HepG2 (cell line): ENCODE measurements at regions not wholly inside any gene's neighbourhood (a gene's known extent, or its start where the extent isn't known, plus 50 kb on each side); places are given as distances from the start of the nearest gene placed in this dataset.

Source experiments
- ATAC-seq: fragments of 200-7000 bp; cut with Tn5 transposase; 3 replicates; pipeline ENCODE4 v1.9.1; 2020; ENCODE audit warnings: mild to moderate bottlenecking, moderate library complexity
- BruUV-seq: library from RNA; stranded (reverse); fragments of 400-500 nt; replicated peaks from 2 replicates; lab custom pipeline; 2021; lab: Mats Ljungman, UMichigan
- CTCF ChIA-PET: fragments of 300-600 bp; formaldehyde crosslinking; extraction: SDS; loops from one replicate; lab custom pipeline; 2021; ENCODE audit warnings: low total read pairs, inconsistent platforms, low intra/inter-chr PET ratio; lab: Yijun Ruan, JAX
- POLR2A ChIA-PET: fragments of 350-600 bp; sonication (Branson Sonifier 250); formaldehyde crosslinking; loops from one replicate; lab custom pipeline; 2020; ENCODE audit warnings: antibody characterized with exemption, inconsistent platforms; lab: Yijun Ruan, JAX
- DNase-seq: peaks from one replicate; pipeline ENCODE4 v3.0.0-alpha.2; 2015; ENCODE audit warnings: low spot score
- FAIRE-seq: peaks from 3 replicates; lab custom pipeline; 2011; peaks lifted over from hg19 to GRCh38; lab: Jason Lieb, UNC
- H2AFZ ChIP-seq: one replicate; pipeline ENCODE4 v1.6.1; 2011; ENCODE audit warnings: low read length, inconsistent platforms
- H3K27ac ChIP-seq: fragments of 300-600 bp; 3 replicates; pipeline ENCODE4 v1.8.0; 2011; ENCODE audit warnings: mixed run types, mild to moderate bottlenecking, mixed read lengths, low read length, inconsistent platforms; ENCODE audit not compliant: insufficient read depth; ENCODE audit errors: extremely low read length
- H3K27me3 ChIP-seq, 2 experiments: fragments of 200-600 bp in 1 of 2; 2 replicates in 1 of 2; 3 replicates in 1 of 2; pipeline versions ENCODE4 v1.6.0 to v1.8.0; 2011; ENCODE audit warnings: low read length in 2 of 2, mild to moderate bottlenecking in 2 of 2, moderate library complexity in 2 of 2, inconsistent platforms in 1 of 2; ENCODE audit not compliant: insufficient read depth in 2 of 2, control insufficient read depth in 1 of 2
- H3K36me3 ChIP-seq, 2 experiments: fragments of 200-600 bp in 1 of 2; replicated peaks in 1 of 2; 2 replicates in 1 of 2; 3 replicates in 1 of 2; pipeline versions ENCODE4 v1.5.1 to v1.8.0; 2011; ENCODE audit warnings: low read length in 2 of 2, inconsistent platforms in 1 of 2; ENCODE audit not compliant: insufficient read depth in 2 of 2, control insufficient read depth in 1 of 2
- H3K4me1 ChIP-seq: 2 replicates; pipeline ENCODE4 v1.5.1; 2012; ENCODE audit warnings: low read length, inconsistent platforms; ENCODE audit not compliant: insufficient read depth
- H3K4me2 ChIP-seq: 2 replicates; pipeline ENCODE4 v1.6.0; 2011; ENCODE audit warnings: low read depth, low read length, inconsistent platforms
- H3K4me3 ChIP-seq, 3 experiments: fragments of 200-600 bp in 1 of 3; sonication (generic), shearing (Covaris generic) in 1 of 3; replicated peaks in 1 of 3; 2 replicates each; pipeline ENCODE4 v1.5.1; 2011 to 2016; ENCODE audit warnings: low read length in 3 of 3, inconsistent platforms in 2 of 3, low read depth in 2 of 3, mild to moderate bottlenecking in 2 of 3, control low read depth in 1 of 3, mixed read lengths in 1 of 3; ENCODE audit not compliant: insufficient read depth in 1 of 3
- H3K79me2 ChIP-seq: one replicate; pipeline ENCODE4 v1.6.1; 2011; ENCODE audit warnings: low read length, inconsistent platforms; ENCODE audit not compliant: insufficient read depth
- H3K9ac ChIP-seq: 2 replicates; pipeline ENCODE4 v1.6.0; 2011; ENCODE audit warnings: mild to moderate bottlenecking, low read depth, low read length, inconsistent platforms; ENCODE audit not compliant: insufficient read depth
- H3K9me3 ChIP-seq: 2 replicates; pipeline ENCODE4 v1.5.1; 2012; ENCODE audit warnings: mild to moderate bottlenecking, low read length
- H4K20me1 ChIP-seq: 2 replicates; pipeline ENCODE4 v1.6.0; 2011; ENCODE audit warnings: inconsistent platforms, mild to moderate bottlenecking, low read length, moderate library complexity; ENCODE audit not compliant: insufficient read depth
- CBX2 ChIP-seq, 2 experiments: fragments of 200-600 bp in 1 of 2; sonication (generic); formaldehyde crosslinking in 1 of 2; IDR thresholded peaks; 2 replicates each; pipeline versions ENCODE4 v1.7.0 to v1.8.1; 2018 to 2022; ENCODE audit warnings: low read depth in 2 of 2, low read length in 1 of 2, mild to moderate bottlenecking in 1 of 2, missing genetic modification reagents in 1 of 2
- EZH2 ChIP-seq: conservative IDR thresholded peaks from 2 replicates; pipeline ENCODE4 v1.6.1; 2012; ENCODE audit warnings: mild to moderate bottlenecking, low read depth, low read length, moderate library complexity
- JARID2 ChIP-seq: sonication (generic); formaldehyde crosslinking; IDR thresholded peaks from 2 replicates; pipeline ENCODE4 v1.8.1; 2023; ENCODE audit warnings: missing genetic modification reagents, inconsistent platforms; ENCODE audit not compliant: insufficient replicate concordance
- KAT7 ChIP-seq: IDR thresholded peaks from 2 replicates; pipeline ENCODE4 v1.6.1; 2018; ENCODE audit warnings: borderline replicate concordance, missing compliant biosample characterization
- NBN ChIP-seq: fragments of 450-650 bp; conservative IDR thresholded peaks from 2 replicates; pipeline ENCODE4 v1.6.1; 2017
- NFIC ChIP-seq: IDR thresholded peaks from 2 replicates; pipeline ENCODE4 v1.6.1; 2012; ENCODE audit warnings: mild to moderate bottlenecking, low read length, inconsistent platforms
- NPAS2 ChIP-seq: sonication (generic); formaldehyde crosslinking; IDR thresholded peaks from 2 replicates; pipeline ENCODE4 v1.8.0; 2022; ENCODE audit warnings: mild to moderate bottlenecking, missing genetic modification reagents, borderline replicate concordance
- SIX4 ChIP-seq: sonication (generic); formaldehyde crosslinking; IDR thresholded peaks from 2 replicates; pipeline ENCODE4 v1.4.0; 2020; ENCODE audit warnings: missing genetic modification reagents
- TRIM24 ChIP-seq: sonication (generic); formaldehyde crosslinking; IDR thresholded peaks from 2 replicates; pipeline ENCODE4 v1.8.0; 2022; ENCODE audit warnings: mild to moderate bottlenecking, missing genetic modification reagents
- ZNF556 ChIP-seq: sonication (generic); formaldehyde crosslinking; IDR thresholded peaks from 2 replicates; pipeline ENCODE4 v1.4.0; 2020; ENCODE audit warnings: mild to moderate bottlenecking, missing genetic modification reagents, borderline replicate concordance
- ZNF720 ChIP-seq: sonication (generic); formaldehyde crosslinking; IDR thresholded peaks from 2 replicates; pipeline ENCODE4 v1.4.0; 2020; ENCODE audit warnings: missing genetic modification reagents
- ZNF776 ChIP-seq: sonication (generic); formaldehyde crosslinking; IDR thresholded peaks from 2 replicates; pipeline ENCODE4 v1.4.0; 2020; ENCODE audit warnings: mild to moderate bottlenecking, missing genetic modification reagents
- ZNF792 ChIP-seq: IDR thresholded peaks from 2 replicates; pipeline ENCODE4 v1.6.1; 2016
- in situ Hi-C: cut with HindIII; loops from 2 replicates; pipeline ENCODE4 v1.10.0; 2017; ENCODE audit warnings: low pct_unique_long_range_greater_than_20kb; ENCODE audit not compliant: extremely low pct_ligation_motif_present
- intact Hi-C: fragments of 100-400 bp; cut with micrococcal nuclease; formaldehyde crosslinking; loops from one replicate; pipeline ENCODE4 v1.10.0; 2022; ENCODE audit not compliant: unreplicated experiment
- TF ChIP-seq, protein P1 (sequence below): sonication (generic); formaldehyde crosslinking; conservative IDR thresholded peaks from 2 replicates; pipeline ENCODE4 v1.5.0; 2020; ENCODE audit warnings: missing genetic modification reagents
- TF ChIP-seq, protein P2 (sequence below): sonication (generic); formaldehyde crosslinking; IDR thresholded peaks from 2 replicates; pipeline ENCODE4 v1.4.0; 2020; ENCODE audit warnings: missing genetic modification reagents
- TF ChIP-seq, protein P3 (sequence below): sonication (generic); formaldehyde crosslinking; IDR thresholded peaks from 2 replicates; pipeline ENCODE4 v1.5.1; 2020; ENCODE audit warnings: mild to moderate bottlenecking, missing genetic modification reagents
- TF ChIP-seq, protein P4 (sequence below): sonication (generic); formaldehyde crosslinking; IDR thresholded peaks from 2 replicates; pipeline ENCODE4 v1.4.0; 2020; ENCODE audit warnings: mild to moderate bottlenecking, missing genetic modification reagents
- TF ChIP-seq, protein P5 (sequence below): sonication (generic); formaldehyde crosslinking; IDR thresholded peaks from 2 replicates; pipeline ENCODE4 v1.8.0; 2022; ENCODE audit warnings: missing genetic modification reagents, mild to moderate bottlenecking, inconsistent platforms, borderline replicate concordance

DNA sequence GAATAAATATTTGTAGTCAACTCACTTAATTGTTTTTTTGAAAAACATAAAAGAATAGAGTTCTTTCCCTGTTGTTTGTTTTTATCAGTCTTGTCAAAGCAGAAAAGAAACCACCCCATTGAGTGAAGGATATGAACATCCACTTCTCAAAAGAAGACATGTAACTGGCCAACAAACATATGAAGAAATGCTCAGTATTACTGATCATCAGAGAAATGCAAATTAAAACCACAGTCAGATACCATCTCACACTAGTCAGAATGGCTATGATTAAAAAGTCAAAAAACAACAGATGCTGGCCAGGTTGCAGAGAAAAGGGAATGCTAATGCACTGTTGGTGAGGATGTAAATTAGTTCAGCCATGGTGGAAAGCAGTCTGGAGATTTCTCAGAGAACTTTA is 326.1 kb upstream of the EMCN start:
- Histone ChIP-seq H3K4me2 (no peak overlapping the region), H3K4me1 (no peaks in the 10 kb centered on the region), H3K4me3 (no peak overlapping the region), H3K27ac (no peak overlapping the region), H3K36me3 (no peaks in the 10 kb centered on the region), H3K79me2 (no peaks in the 10 kb centered on the region), H2AFZ (no peak overlapping the region), H4K20me1 (no peaks in the 10 kb centered on the region), H3K9ac (no peak overlapping the region), H3K27me3 (no peaks in the 10 kb centered on the region), H3K9me3 (no peaks in the 10 kb centered on the region)
- intact Hi-C loops = no loop called here
- ATAC-seq (no peak), FAIRE-seq (no peak), DNase-seq (no peak)
- in situ Hi-C loops = no loop called here
- CTCF ChIA-PET = no interaction called here
- no TSS peak for BruUV-seq
- POLR2A ChIA-PET = no interaction called here
- TF ChIP-seq ZNF792 (CRISPR knock-in tag) = no peak
- no peak for TF ChIP-seq NBN
- no peak for TF ChIP-seq ZNF776 (CRISPR knock-in tag)
- TF ChIP-seq, protein P1, sequence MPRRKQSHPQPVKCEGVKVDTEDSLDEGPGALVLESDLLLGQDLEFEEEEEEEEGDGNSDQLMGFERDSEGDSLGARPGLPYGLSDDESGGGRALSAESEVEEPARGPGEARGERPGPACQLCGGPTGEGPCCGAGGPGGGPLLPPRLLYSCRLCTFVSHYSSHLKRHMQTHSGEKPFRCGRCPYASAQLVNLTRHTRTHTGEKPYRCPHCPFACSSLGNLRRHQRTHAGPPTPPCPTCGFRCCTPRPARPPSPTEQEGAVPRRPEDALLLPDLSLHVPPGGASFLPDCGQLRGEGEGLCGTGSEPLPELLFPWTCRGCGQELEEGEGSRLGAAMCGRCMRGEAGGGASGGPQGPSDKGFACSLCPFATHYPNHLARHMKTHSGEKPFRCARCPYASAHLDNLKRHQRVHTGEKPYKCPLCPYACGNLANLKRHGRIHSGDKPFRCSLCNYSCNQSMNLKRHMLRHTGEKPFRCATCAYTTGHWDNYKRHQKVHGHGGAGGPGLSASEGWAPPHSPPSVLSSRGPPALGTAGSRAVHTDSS (CRISPR knock-in tag) = no peak
- no peak for TF ChIP-seq KAT7
- TF ChIP-seq EZH2 = no peak
- TF ChIP-seq, protein P2, sequence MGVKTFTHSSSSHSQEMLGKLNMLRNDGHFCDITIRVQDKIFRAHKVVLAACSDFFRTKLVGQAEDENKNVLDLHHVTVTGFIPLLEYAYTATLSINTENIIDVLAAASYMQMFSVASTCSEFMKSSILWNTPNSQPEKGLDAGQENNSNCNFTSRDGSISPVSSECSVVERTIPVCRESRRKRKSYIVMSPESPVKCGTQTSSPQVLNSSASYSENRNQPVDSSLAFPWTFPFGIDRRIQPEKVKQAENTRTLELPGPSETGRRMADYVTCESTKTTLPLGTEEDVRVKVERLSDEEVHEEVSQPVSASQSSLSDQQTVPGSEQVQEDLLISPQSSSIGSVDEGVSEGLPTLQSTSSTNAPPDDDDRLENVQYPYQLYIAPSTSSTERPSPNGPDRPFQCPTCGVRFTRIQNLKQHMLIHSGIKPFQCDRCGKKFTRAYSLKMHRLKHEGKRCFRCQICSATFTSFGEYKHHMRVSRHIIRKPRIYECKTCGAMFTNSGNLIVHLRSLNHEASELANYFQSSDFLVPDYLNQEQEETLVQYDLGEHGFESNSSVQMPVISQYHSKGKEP (CRISPR knock-in tag) = no peak
- TF ChIP-seq, protein P3, sequence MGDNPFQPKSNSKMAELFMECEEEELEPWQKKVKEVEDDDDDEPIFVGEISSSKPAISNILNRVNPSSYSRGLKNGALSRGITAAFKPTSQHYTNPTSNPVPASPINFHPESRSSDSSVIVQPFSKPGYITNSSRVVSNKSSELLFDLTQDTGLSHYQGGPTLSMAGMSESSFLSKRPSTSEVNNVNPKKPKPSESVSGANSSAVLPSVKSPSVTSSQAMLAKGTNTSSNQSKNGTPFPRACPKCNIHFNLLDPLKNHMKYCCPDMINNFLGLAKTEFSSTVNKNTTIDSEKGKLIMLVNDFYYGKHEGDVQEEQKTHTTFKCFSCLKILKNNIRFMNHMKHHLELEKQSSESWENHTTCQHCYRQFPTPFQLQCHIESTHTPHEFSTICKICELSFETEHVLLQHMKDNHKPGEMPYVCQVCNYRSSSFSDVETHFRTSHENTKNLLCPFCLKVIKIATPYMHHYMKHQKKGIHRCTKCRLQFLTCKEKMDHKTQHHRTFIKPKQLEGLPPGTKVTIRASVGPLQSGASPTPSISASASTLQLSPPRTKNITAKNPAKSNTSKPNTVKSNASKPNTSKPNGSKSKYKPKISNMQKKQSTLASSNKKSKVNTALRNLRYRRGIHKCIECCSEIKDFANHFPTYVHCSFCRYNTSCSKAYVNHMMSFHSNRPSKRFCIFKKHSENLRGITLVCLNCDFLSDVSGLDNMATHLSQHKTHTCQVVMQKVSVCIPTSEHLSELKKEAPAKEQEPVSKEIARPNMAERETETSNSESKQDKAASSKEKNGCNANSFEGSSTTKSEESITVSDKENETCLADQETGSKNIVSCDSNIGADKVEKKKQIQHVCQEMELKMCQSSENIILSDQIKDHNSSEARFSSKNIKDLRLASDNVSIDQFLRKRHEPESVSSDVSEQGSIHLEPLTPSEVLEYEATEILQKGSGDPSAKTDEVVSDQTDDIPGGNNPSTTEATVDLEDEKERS (CRISPR knock-in tag) = no peak
- no peak for TF ChIP-seq CBX2 (IDR thresholded peaks at IDR 0.05; ENCODE audit: low read depth, low read length)
- no peak for TF ChIP-seq CBX2 (CRISPR knock-in tag; IDR thresholded peaks at IDR 0.05; ENCODE audit: low read depth)
- no peak for TF ChIP-seq JARID2
- no peak for TF ChIP-seq SIX4 (CRISPR knock-in tag)
- TF ChIP-seq, protein P4, sequence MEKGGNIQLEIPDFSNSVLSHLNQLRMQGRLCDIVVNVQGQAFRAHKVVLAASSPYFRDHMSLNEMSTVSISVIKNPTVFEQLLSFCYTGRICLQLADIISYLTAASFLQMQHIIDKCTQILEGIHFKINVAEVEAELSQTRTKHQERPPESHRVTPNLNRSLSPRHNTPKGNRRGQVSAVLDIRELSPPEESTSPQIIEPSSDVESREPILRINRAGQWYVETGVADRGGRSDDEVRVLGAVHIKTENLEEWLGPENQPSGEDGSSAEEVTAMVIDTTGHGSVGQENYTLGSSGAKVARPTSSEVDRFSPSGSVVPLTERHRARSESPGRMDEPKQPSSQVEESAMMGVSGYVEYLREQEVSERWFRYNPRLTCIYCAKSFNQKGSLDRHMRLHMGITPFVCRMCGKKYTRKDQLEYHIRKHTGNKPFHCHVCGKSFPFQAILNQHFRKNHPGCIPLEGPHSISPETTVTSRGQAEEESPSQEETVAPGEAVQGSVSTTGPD (CRISPR knock-in tag) = no peak
- no peak for TF ChIP-seq NFIC
- TF ChIP-seq, protein P5, sequence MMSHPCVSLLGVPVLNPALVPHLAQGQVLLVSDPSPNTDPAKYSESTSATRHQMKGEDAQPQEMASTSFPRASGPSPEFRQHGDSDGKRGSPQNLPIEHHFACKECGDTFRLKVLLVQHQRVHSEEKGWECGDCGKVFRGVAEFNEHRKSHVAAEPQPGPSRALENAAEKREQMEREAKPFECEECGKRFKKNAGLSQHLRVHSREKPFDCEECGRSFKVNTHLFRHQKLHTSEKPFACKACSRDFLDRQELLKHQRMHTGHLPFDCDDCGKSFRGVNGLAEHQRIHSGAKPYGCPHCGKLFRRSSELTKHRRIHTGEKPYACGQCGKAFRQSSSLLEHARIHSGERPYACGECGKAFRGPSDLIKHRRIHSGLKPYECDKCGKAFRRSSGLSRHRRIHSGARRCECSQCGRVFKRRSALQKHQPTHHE (CRISPR knock-in tag) = no peak
- no peak for TF ChIP-seq ZNF556 (CRISPR knock-in tag)
- TF ChIP-seq NPAS2 (CRISPR knock-in tag) = no peak
- no peak for TF ChIP-seq ZNF720 (CRISPR knock-in tag)
- TF ChIP-seq TRIM24 = no peak
